Thyroid gland (tissue), 4 donors: ENCODE measurements at regions not wholly inside any gene's neighbourhood (a gene's known extent, or its start where the extent isn't known, plus 50 kb on each side); places are given as distances from the start of the nearest gene placed in this dataset.

Source experiments
- DNase-seq, 2 donors: peaks; one replicate each; pipeline ENCODE4 v3.0.0-alpha.2; 2019
- H3K27ac ChIP-seq, 3 donors: fragments of 200-600 bp; sonication (generic); 1 replicate in 2 of 3; 2 replicates in 1 of 3; pipeline ENCODE4 v1.5.1; 2016 to 2019; ENCODE audit warnings: mild to moderate bottlenecking in 1 of 3, moderate library complexity in 1 of 3
- H3K27me3 ChIP-seq: fragments of 200-600 bp; sonication (generic); one replicate; pipeline ENCODE4 v1.5.1; 2019
- H3K36me3 ChIP-seq, 2 donors: fragments of 200-600 bp; sonication (generic); one replicate each; pipeline ENCODE4 v1.5.1; 2016 to 2019
- H3K4me1 ChIP-seq, 2 donors: fragments of 200-600 bp; sonication (generic); one replicate each; pipeline ENCODE4 v1.5.1; 2017 to 2019
- H3K4me3 ChIP-seq, 3 donors: fragments of 200-600 bp; sonication (generic); replicated peaks in 1 of 3; 1 replicate in 2 of 3; 2 replicates in 1 of 3; pipeline ENCODE4 v1.5.1; 2016; ENCODE audit warnings: mild to moderate bottlenecking in 1 of 3
- H3K9me3 ChIP-seq: fragments of 200-600 bp; sonication (generic); one replicate; pipeline ENCODE4 v1.5.1; 2017
- CTCF ChIP-seq, 6 experiments: fragments of 200-600 bp in 3 of 6; fragments of 450-650 bp in 3 of 6; sonication (generic) in 3 of 6; IDR thresholded peaks; one replicate each; pipeline ENCODE4 v1.5.1; 2016 to 2019; ENCODE audit warnings: antibody characterized with exemption in 6 of 6, mild to moderate bottlenecking in 2 of 6, inconsistent platforms in 1 of 6, moderate library complexity in 1 of 6
- POLR2A ChIP-seq, 2 donors: fragments of 450-650 bp; IDR thresholded peaks; one replicate each; pipeline ENCODE4 v1.6.1; 2017; ENCODE audit warnings: antibody characterized with exemption in 2 of 2, mild to moderate bottlenecking in 2 of 2, moderate library complexity in 1 of 2
- WGBS, 2 donors: methylation state at CpG; one replicate each; pipeline ENCODE4 v1.1.5; 2017; 5-methylcytosine and 5-hydroxymethylcytosine counted together
- intact Hi-C: fragments of 100-400 bp; cut with DNase I; formaldehyde crosslinking; loops from one replicate; pipeline ENCODE4 v1.15.1; 2023

GRCh38 chr4:124491361-124492145 is 221.0 kb downstream of the ANKRD50 start:
- intact Hi-C loops = no loop called here
- no peak for DNase-seq
- Histone ChIP-seq H3K36me3 (no peaks in the 10 kb centered on the region), H3K4me3 (no peak overlapping the region), H3K27me3 (no peaks in the 10 kb centered on the region), H3K9me3 (no peaks in the 10 kb centered on the region), H3K4me1 (no peaks in the 10 kb centered on the region), H3K27ac (no peak overlapping the region)
- WGBS, 2 donors = 76% methylated on average over 2 of the region's 2 CpGs
- TF ChIP-seq POLR2A (IDR thresholded peaks at IDR 0.05) (no peak), CTCF (IDR thresholded peaks at IDR 0.05) (no peak)

- H3K27me3 ChIP-seq = no peaks in the 10 kb centered on the region
- intact Hi-C loops = no loop called here
- H3K27ac ChIP-seq = no peak overlapping the region
- no peaks in the 10 kb centered on the region for H3K4me1 ChIP-seq
- H3K9me3 ChIP-seq = no peaks in the 10 kb centered on the region
- WGBS, 2 donors = 49 to 59% methylated on average over 3 of the region's 3 CpGs
- TF ChIP-seq POLR2A (IDR thresholded peaks at IDR 0.05) (no peak), CTCF (IDR thresholded peaks at IDR 0.05) (no peak)
- no peak for DNase-seq
- H3K4me3 ChIP-seq = no peak overlapping the region
- H3K36me3 ChIP-seq = no peaks in the 10 kb centered on the region
Measured at GRCh38 chr4:124499261-124499660, 213.3 kb downstream of the ANKRD50 start.

- 89 to 91% methylated on average over 1 of the region's 1 CpG for WGBS, 2 donors
- Histone ChIP-seq H3K27ac (no peak overlapping the region), H3K4me1 (no peaks in the 10 kb centered on the region), H3K27me3 (no peaks in the 10 kb centered on the region), H3K36me3 (no peaks in the 10 kb centered on the region), H3K9me3 (no peaks in the 10 kb centered on the region), H3K4me3 (no peak overlapping the region)
- TF ChIP-seq CTCF (IDR thresholded peaks at IDR 0.05) = no peak
- no peak for TF ChIP-seq POLR2A (IDR thresholded peaks at IDR 0.05)
- DNase-seq = no peak
- intact Hi-C loops = no loop called here
Measured at GRCh38 chr4:124501576-124501975, 211.0 kb downstream of the ANKRD50 start.

DNA sequence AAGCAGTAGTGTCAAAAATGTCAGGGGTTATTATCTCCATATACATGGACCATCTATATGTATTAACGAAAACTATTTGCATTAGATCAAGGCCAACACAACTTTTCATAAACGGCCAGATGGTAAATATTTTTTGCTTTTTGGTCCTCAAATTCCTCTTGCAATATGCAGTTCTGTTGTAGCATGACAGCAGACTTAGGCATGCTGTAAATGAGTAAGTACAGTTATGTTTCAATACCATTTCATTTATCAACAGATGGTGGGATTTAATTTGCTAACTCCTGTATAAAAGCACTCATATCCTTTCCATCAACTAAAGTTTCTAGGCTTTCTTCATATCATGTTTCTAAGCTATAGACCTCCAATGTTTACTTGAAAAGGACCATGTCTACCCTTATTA is 208.1 kb downstream of the ANKRD50 start:
- 73 to 92% methylated on average over 2 of the region's 2 CpGs for WGBS, 2 donors

More for the DNA sequence above, 208.1 kb downstream of the ANKRD50 start:
- H3K4me1 ChIP-seq = no peaks in the 10 kb centered on the region
- no peaks in the 10 kb centered on the region for H3K27me3 ChIP-seq
- no peak for TF ChIP-seq CTCF (IDR thresholded peaks at IDR 0.05)
- no peak for TF ChIP-seq POLR2A (IDR thresholded peaks at IDR 0.05)
- H3K4me3 ChIP-seq = no peak overlapping the region
- intact Hi-C loops = no loop called here
- H3K27ac ChIP-seq = no peak overlapping the region
- no peak for DNase-seq
- no peaks in the 10 kb centered on the region for H3K9me3 ChIP-seq
- H3K36me3 ChIP-seq = no peaks in the 10 kb centered on the region
